CD4-positive, alpha-beta T cell treated with Interleukin-1 beta for 1 hour (primary cell): ENCODE measurements at regions not wholly inside any gene's neighbourhood (a gene's known extent, or its start where the extent isn't known, plus 50 kb on each side); places are given as distances from the start of the nearest gene placed in this dataset.

ENCODE experiments used
- DNase-seq, 2 donors: peaks; one replicate each; pipeline ENCODE4 v3.0.0-alpha.2; 2020 to 2022

- DNase-seq = no peak
Measured at GRCh38 chr15:93469994-93470393, 381.0 kb upstream of the RGMA start.

- no peak for DNase-seq
Measured at GRCh38 chr15:93467337-93467736, 378.3 kb upstream of the RGMA start.

GRCh38 chr15:93466380-93466779, 377.4 kb upstream of the RGMA start:
- no peak for DNase-seq

GRCh38 chr15:93462690-93463089, 373.7 kb upstream of the RGMA start:
- no peak for DNase-seq

- no peak for DNase-seq
Measured at GRCh38 chr15:93460717-93461116, 371.7 kb upstream of the RGMA start.

GRCh38 chr15:93459396-93459795, 370.4 kb upstream of the RGMA start:
- no peak for DNase-seq

- DNase-seq = no peak
Measured at GRCh38 chr15:93458597-93458996, 369.6 kb upstream of the RGMA start.

- DNase-seq = no peak
Measured at GRCh38 chr15:93454788-93455187, 365.8 kb upstream of the RGMA start.

GRCh38 chr15:93452537-93453211, 363.7 kb upstream of the RGMA start:
- no peak for DNase-seq

- DNase-seq = no peak
Measured at GRCh38 chr15:93451822-93452221, 362.8 kb upstream of the RGMA start.

GRCh38 chr15:93451265-93451664, 362.3 kb upstream of the RGMA start:
- no peak for DNase-seq

GRCh38 chr15:93449798-93450197, 360.8 kb upstream of the RGMA start:
- DNase-seq = no peak

- DNase-seq = no peak
Measured at GRCh38 chr15:93438310-93438709, 349.3 kb upstream of the RGMA start.

GRCh38 chr15:93432474-93432873, 343.5 kb upstream of the RGMA start:
- DNase-seq = no peak

GRCh38 chr15:93428807-93429351, 339.9 kb upstream of the RGMA start:
- DNase-seq = no peak

- DNase-seq = no peak
Measured at GRCh38 chr15:93428150-93428549, 339.1 kb upstream of the RGMA start.

GRCh38 chr15:93424131-93424530, 335.1 kb upstream of the RGMA start:
- DNase-seq = no peak

GRCh38 chr15:93422476-93422875, 333.5 kb upstream of the RGMA start:
- no peak for DNase-seq

GRCh38 chr15:93420477-93420876, 331.5 kb upstream of the RGMA start:
- DNase-seq = no peak

- peak in 1 of 2 donors; percentile 14 for DNase-seq
Measured at GRCh38 chr15:93420050-93420452, 331.0 kb upstream of the RGMA start.

- no peak for DNase-seq
Measured at GRCh38 chr15:93418566-93418965, 329.6 kb upstream of the RGMA start.

GRCh38 chr15:93417631-93418030, 328.6 kb upstream of the RGMA start:
- DNase-seq = no peak

GRCh38 chr15:93417156-93417555, 328.1 kb upstream of the RGMA start:
- no peak for DNase-seq

GRCh38 chr15:93415576-93415975, 326.6 kb upstream of the RGMA start:
- DNase-seq = no peak

- no peak for DNase-seq
Measured at GRCh38 chr15:93414576-93415231, 325.7 kb upstream of the RGMA start.
